RWPE1 (cell line): ENCODE measurements at regions not wholly inside any gene's neighbourhood (a gene's known extent, or its start where the extent isn't known, plus 50 kb on each side); places are given as distances from the start of the nearest gene placed in this dataset.

ENCODE experiments used
- CTCF ChIA-PET: fragments of 350-600 bp; sonication (Branson Sonifier 250); formaldehyde crosslinking; extraction: SDS; loops from one replicate; lab custom pipeline; 2021; lab: Yijun Ruan, JAX
- POLR2A ChIA-PET: fragments of 400-600 bp; formaldehyde crosslinking; extraction: SDS; loops from one replicate; lab custom pipeline; 2020; ENCODE audit warnings: antibody characterized with exemption; ENCODE audit not compliant: low non-redundant PET; lab: Yijun Ruan, JAX
- DNase-seq: peaks from one replicate; pipeline ENCODE4 v3.0.0; 2012; ENCODE audit warnings: low spot score
- H3K27ac ChIP-seq: fragments of 450-650 bp; 2 replicates; pipeline ENCODE4 v1.5.1; 2017
- CTCF ChIP-seq: fragments of 450-650 bp; conservative IDR thresholded peaks from 2 replicates; pipeline ENCODE4 v1.5.1; 2017; ENCODE audit warnings: low read depth, mild to moderate bottlenecking

DNA sequence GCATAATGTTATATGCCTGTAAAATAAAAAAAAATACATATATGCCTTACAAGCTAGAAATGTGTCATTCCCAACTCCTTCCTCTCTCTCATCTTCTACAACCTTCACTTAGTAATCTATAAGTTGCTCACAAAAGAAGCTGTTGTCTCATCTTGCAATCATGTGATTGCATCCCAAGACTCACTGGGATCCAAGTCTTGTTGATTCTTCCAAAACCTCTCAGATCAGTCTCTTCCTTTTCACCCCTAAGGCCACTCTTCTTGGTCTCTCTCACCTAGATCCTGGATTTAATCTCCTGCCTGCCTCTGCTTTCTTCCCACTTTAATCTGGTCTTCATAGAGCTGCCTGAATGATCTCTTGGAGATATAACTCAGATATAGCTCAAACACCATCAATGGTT is 261.1 kb upstream of the NR4A3 start:
- DNase-seq = no peak
- no peak overlapping the region for H3K27ac ChIP-seq
- POLR2A ChIA-PET = no interaction called here
- CTCF ChIA-PET = no interaction called here
- TF ChIP-seq CTCF = no peak

GRCh38 chr9:99561509-99561917 is 260.2 kb upstream of the NR4A3 start:
- CTCF ChIA-PET = no interaction called here
- TF ChIP-seq CTCF = no peak
- no peak overlapping the region for H3K27ac ChIP-seq
- no peak for DNase-seq
- POLR2A ChIA-PET = no interaction called here

- ChIA-PET POLR2A (no interaction called here), CTCF (no interaction called here)
- TF ChIP-seq CTCF = no peak
- DNase-seq = no peak
- H3K27ac ChIP-seq = no peak overlapping the region
These were observed 259.6 kb upstream of the NR4A3 start for GRCh38 chr9:99561961-99562565.

- no peak overlapping the region for H3K27ac ChIP-seq
- TF ChIP-seq CTCF = no peak
- ChIA-PET CTCF (interaction anchor here (0.6 to 0.7 kb wide), 2 partner anchors 35 to 102 kb away, joined by 3 read pairs; no protein-coding TSS in a partner anchor), POLR2A (no interaction called here)
- DNase-seq = no peak
These were observed 258.3 kb upstream of the NR4A3 start for GRCh38 chr9:99563364-99563763.

- CTCF ChIA-PET = interaction anchor here (0.5 to 0.7 kb wide), 2 partner anchors 70 to 658 kb away, joined by 3 to 6 read pairs; no protein-coding TSS in a partner anchor
- no peak for DNase-seq
- POLR2A ChIA-PET = no interaction called here
- no peak for TF ChIP-seq CTCF
- no peak overlapping the region for H3K27ac ChIP-seq
These were observed 256.5 kb upstream of the NR4A3 start for GRCh38 chr9:99565203-99565602.

DNA sequence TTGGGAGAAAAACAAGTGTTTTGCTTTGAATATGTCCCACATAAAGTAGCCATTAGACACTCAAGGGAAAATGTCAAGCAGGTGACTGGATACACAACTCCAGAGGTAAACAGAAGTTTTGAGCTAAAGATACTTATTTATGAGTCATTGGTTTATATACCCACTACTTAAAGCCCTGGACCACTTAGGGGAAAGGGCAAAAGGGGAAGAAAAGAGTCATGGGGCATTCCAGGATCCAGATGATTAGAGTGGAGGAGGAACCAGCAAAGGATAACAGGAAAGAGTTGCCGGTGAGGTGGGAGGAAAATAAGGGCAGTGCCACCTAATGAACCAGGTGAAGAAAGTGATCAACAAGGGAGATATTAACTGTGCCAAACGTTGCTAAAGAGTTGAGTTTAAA is 254.2 kb upstream of the NR4A3 start:
- ChIA-PET CTCF (no interaction called here), POLR2A (no interaction called here)
- no peak overlapping the region for H3K27ac ChIP-seq
- DNase-seq = no peak
- TF ChIP-seq CTCF = no peak
